GM12878 (cell line): ENCODE measurements at regions not wholly inside any gene's neighbourhood (a gene's known extent, or its start where the extent isn't known, plus 50 kb on each side); places are given as distances from the start of the nearest gene placed in this dataset.

ENCODE experiments used
- ATAC-seq: fragments of 200-7000 bp; cut with Tn5 transposase; 3 replicates; pipeline ENCODE4 v1.9.1; 2020; ENCODE audit warnings: mild to moderate bottlenecking, moderate library complexity
- BruUV-seq: library from RNA; stranded (reverse); fragments of 400-500 nt; replicated peaks from 2 replicates; lab custom pipeline; 2021; lab: Mats Ljungman, UMichigan
- CTCF ChIA-PET: fragments of 300-600 bp; sonication (Branson Sonifier 250); formaldehyde crosslinking; extraction: SDS; loops from one replicate; lab custom pipeline; 2021; ENCODE audit warnings: inconsistent platforms; lab: Yijun Ruan, JAX
- POLR2A ChIA-PET: fragments of 350-600 bp; formaldehyde crosslinking; extraction: SDS; loops from one replicate; lab custom pipeline; 2021; ENCODE audit warnings: inconsistent platforms; lab: Charles Lee
- RAD21 ChIA-PET: fragments of 300-600 bp; sonication (Branson Sonifier 250); formaldehyde crosslinking; loops from one replicate; lab custom pipeline; 2023; ENCODE audit warnings: antibody characterized with exemption; ENCODE audit not compliant: unreplicated experiment; lab: Charles Lee
- SMC1A ChIA-PET: fragments of 300-600 bp; sonication (Branson Sonifier 250); formaldehyde crosslinking; loops from one replicate; lab custom pipeline; 2023; ENCODE audit not compliant: unreplicated experiment, uncharacterized antibody; lab: Charles Lee
- DNase-seq: peaks from one replicate; pipeline ENCODE4 v3.0.0-alpha.2; 2011; ENCODE audit warnings: low read depth, low spot score
- FAIRE-seq: peaks from 3 replicates; lab custom pipeline; 2011; peaks lifted over from hg19 to GRCh38; lab: Jason Lieb, UNC
- H2AFZ ChIP-seq: 2 replicates; pipeline ENCODE4 v1.6.0; 2011; ENCODE audit warnings: low read depth, low read length, control low read depth; ENCODE audit not compliant: control insufficient read depth
- H3K27ac ChIP-seq: 2 replicates; pipeline ENCODE4 v1.5.1; 2011; ENCODE audit warnings: control low read depth; ENCODE audit not compliant: control insufficient read depth, insufficient read depth
- H3K27me3 ChIP-seq, 2 experiments: replicated peaks in 1 of 2; 2 replicates each; pipeline versions ENCODE4 v1.6.0 to v1.6.1; 2011; ENCODE audit warnings: low read length in 1 of 2; ENCODE audit not compliant: control insufficient read depth in 2 of 2, insufficient read depth in 2 of 2
- H3K36me3 ChIP-seq, 2 experiments: 2 replicates each; pipeline ENCODE4 v1.5.1; 2011; ENCODE audit warnings: low read length in 1 of 2; ENCODE audit not compliant: control insufficient read depth in 2 of 2, insufficient read depth in 2 of 2
- H3K4me1 ChIP-seq: 2 replicates; pipeline ENCODE4 v1.6.1; 2011; ENCODE audit warnings: mild to moderate bottlenecking, low read length, moderate library complexity, mixed read lengths; ENCODE audit not compliant: control insufficient read depth, insufficient read depth
- H3K4me2 ChIP-seq: 2 replicates; pipeline ENCODE4 v1.6.0; 2011; ENCODE audit warnings: control low read depth; ENCODE audit not compliant: control insufficient read depth, insufficient read depth
- H3K4me3 ChIP-seq: fragments of 200-600 bp; sonication (generic); 2 replicates; pipeline ENCODE4 v1.5.1; 2016
- H3K79me2 ChIP-seq: 2 replicates; pipeline ENCODE4 v1.6.0; 2011; ENCODE audit warnings: low read length; ENCODE audit not compliant: control insufficient read depth, insufficient read depth
- H3K9ac ChIP-seq: 2 replicates; pipeline ENCODE4 v1.8.0; 2011; ENCODE audit warnings: low read length, control low read depth, mixed read lengths; ENCODE audit not compliant: control insufficient read depth, insufficient read depth
- H3K9me3 ChIP-seq: replicated peaks from 3 replicates; pipeline ENCODE4 v1.5.1; 2011; ENCODE audit warnings: mild to moderate bottlenecking, low read length; ENCODE audit not compliant: control insufficient read depth, insufficient read depth
- H4K20me1 ChIP-seq: 2 replicates; pipeline ENCODE4 v1.6.0; 2011; ENCODE audit not compliant: control insufficient read depth, insufficient read depth
- CBX5 ChIP-seq: sonication (generic); IDR thresholded peaks from 2 replicates; pipeline ENCODE4 v1.6.1; 2016; ENCODE audit warnings: low read depth, moderate library complexity, mild to moderate bottlenecking, inconsistent platforms
- E4F1 ChIP-seq: fragments of 450-650 bp; IDR thresholded peaks from 2 replicates; pipeline ENCODE4 v1.6.1; 2018; ENCODE audit warnings: borderline replicate concordance, mild to moderate bottlenecking; ENCODE audit not compliant: partially characterized antibody
- ESRRA ChIP-seq: IDR thresholded peaks from 2 replicates; pipeline ENCODE4 v1.6.1; 2012; ENCODE audit warnings: mild to moderate bottlenecking, low read length, improper control_type of control experiment
- GABPA ChIP-seq: IDR thresholded peaks from 2 replicates; pipeline ENCODE4 v1.6.1; 2014; ENCODE audit warnings: antibody characterized with exemption, low read depth, mild to moderate bottlenecking, inconsistent platforms
- IRF3 ChIP-seq: fragments of 450-650 bp; IDR thresholded peaks from 2 replicates; pipeline ENCODE4 v1.6.1; 2014; ENCODE audit warnings: mild to moderate bottlenecking
- IRF5 ChIP-seq: fragments of 450-650 bp; IDR thresholded peaks from 2 replicates; pipeline ENCODE4 v1.6.1; 2017; ENCODE audit warnings: borderline replicate concordance
- MLLT1 ChIP-seq: fragments of 450-650 bp; IDR thresholded peaks from 2 replicates; pipeline ENCODE4 v1.6.1; 2016; ENCODE audit warnings: mild to moderate bottlenecking
- NFYA ChIP-seq: IDR thresholded peaks from 2 replicates; pipeline ENCODE4 v1.6.1; 2011; ENCODE audit warnings: low read depth, mild to moderate bottlenecking, low read length, improper control_type of control experiment, borderline replicate concordance
- NR2C2 ChIP-seq: IDR thresholded peaks from 2 replicates; pipeline ENCODE4 v1.6.1; 2011; ENCODE audit warnings: borderline replicate concordance, low read depth; ENCODE audit not compliant: control insufficient read depth, insufficient read length
- POLR2AphosphoS2 ChIP-seq: IDR thresholded peaks from 2 replicates; pipeline ENCODE4 v1.6.1; 2011; ENCODE audit warnings: low read depth, mild to moderate bottlenecking, low read length, improper control_type of control experiment, moderate library complexity
- RB1 ChIP-seq: fragments of 450-650 bp; formaldehyde crosslinking; IDR thresholded peaks from 2 replicates; pipeline ENCODE4 v1.6.1; 2017; ENCODE audit warnings: mild to moderate bottlenecking, borderline replicate concordance
- SIX5 ChIP-seq: IDR thresholded peaks from 2 replicates; pipeline ENCODE4 v1.6.1; 2011; ENCODE audit warnings: mild to moderate bottlenecking, low read depth, low read length, moderate library complexity; ENCODE audit not compliant: severe bottlenecking
- SMARCA5 ChIP-seq: fragments of 450-650 bp; IDR thresholded peaks from 2 replicates; pipeline ENCODE4 v1.6.1; 2017; ENCODE audit warnings: mild to moderate bottlenecking
- SREBF2 ChIP-seq: IDR thresholded peaks from 2 replicates; pipeline ENCODE4 v1.6.1; 2012; ENCODE audit warnings: mild to moderate bottlenecking, low read length
- STAT3 ChIP-seq: IDR thresholded peaks from 2 replicates; pipeline ENCODE4 v1.6.1; 2011; ENCODE audit warnings: low read depth, low read length, improper control_type of control experiment
- TCF12 ChIP-seq: IDR thresholded peaks from 2 replicates; pipeline ENCODE4 v1.6.1; 2011; ENCODE audit warnings: low read depth, mild to moderate bottlenecking, low read length
- TCF3 ChIP-seq: IDR thresholded peaks from 2 replicates; pipeline ENCODE4 v1.6.1; 2012; ENCODE audit warnings: low read depth, mild to moderate bottlenecking, low read length, borderline replicate concordance; ENCODE audit not compliant: insufficient read depth
- WGBS: methylation state at CpG from one replicate; pipeline ENCODE4 v1.1.6; 2016; ENCODE audit warnings: low lambda C conversion rate; ENCODE audit not compliant: insufficient replicate concordance, insufficient coverage; ENCODE audit errors: missing lambda C conversion rate; 5-methylcytosine and 5-hydroxymethylcytosine counted together
- in situ Hi-C: fragments of 300-500 bp; cut with MboI; formaldehyde crosslinking; loops from 9 replicates; pipeline ENCODE4 v1.14.3; 2018; ENCODE audit warnings: mixed read lengths
- intact Hi-C: fragments of 100-400 bp; cut with micrococcal nuclease; formaldehyde crosslinking; loops from one replicate; pipeline ENCODE4 v1.14.2; 2022; ENCODE audit not compliant: unreplicated experiment

- ChIA-PET CTCF (interaction anchor here (0.6 to 10.6 kb wide), 29 partner anchors 9 to 440 kb away, joined by 3 to 197 read pairs (median 4); partner anchors contain the start of gene TMEM242), RAD21 (interaction anchor here (0.7 to 9.0 kb wide), 8 partner anchors 9 to 317 kb away, joined by 3 to 105 read pairs (median 4); no protein-coding TSS in a partner anchor), POLR2A (no interaction called here), SMC1A (interaction anchor here (0.6 to 13.0 kb wide), 20 partner anchors 8 to 1155 kb away, joined by 3 to 208 read pairs (median 4); no protein-coding TSS in a partner anchor)
- Histone ChIP-seq H3K4me1 (peaks cover 8% of the 10 kb centered on the region), H3K27ac (no peak overlapping the region), H3K27me3 (peaks cover 0 to 3% of the 10 kb centered on the region in 2 experiments; a peak in 2 of 4 replicates), H3K4me3 (no peak overlapping the region), H3K36me3 (no peaks in the 10 kb centered on the region), H3K4me2 (no peak overlapping the region), H3K79me2 (no peaks in the 10 kb centered on the region), H2AFZ (no peak overlapping the region), H4K20me1 (no peaks in the 10 kb centered on the region), H3K9ac (no peak overlapping the region), H3K9me3 (peaks cover under 1% of the 10 kb centered on the region; the same call in 1 of the 3 replicates)
- DNase-seq (no peak), FAIRE-seq (no peak), ATAC-seq (no peak)
- BruUV-seq: no TSS peak
- 39% methylated on average over 3 of the region's 3 CpGs for WGBS
- in situ Hi-C loops (loop anchor here (5.0 kb wide), 2 partner anchors 121 to 191 kb away; no protein-coding TSS in a partner anchor), intact Hi-C loops (loop anchor here (1.0 kb wide), 3 partner anchors 117 to 316 kb away; no protein-coding TSS in a partner anchor)
- TF ChIP-seq SMARCA5 (no peak), GABPA (no peak), IRF5 (no peak), CBX5 (no peak), STAT3 (no peak), MLLT1 (no peak), IRF3 (no peak), NR2C2 (no peak), SIX5 (no peak), TCF12 (no peak), ESRRA (no peak), SREBF2 (no peak), TCF3 (no peak), RB1 (no peak), NFYA (no peak), E4F1 (no peak), POLR2AphosphoS2 (no peak)
Measured at GRCh38 chr6:157755746-157756411, 67.2 kb upstream of the SNX9 start.
